ENCODE measurements at regions not wholly inside any gene's neighbourhood (a gene's known extent, or its start where the extent isn't known, plus 50 kb on each side); places are given as distances from the start of the nearest gene placed in this dataset.

DNA sequence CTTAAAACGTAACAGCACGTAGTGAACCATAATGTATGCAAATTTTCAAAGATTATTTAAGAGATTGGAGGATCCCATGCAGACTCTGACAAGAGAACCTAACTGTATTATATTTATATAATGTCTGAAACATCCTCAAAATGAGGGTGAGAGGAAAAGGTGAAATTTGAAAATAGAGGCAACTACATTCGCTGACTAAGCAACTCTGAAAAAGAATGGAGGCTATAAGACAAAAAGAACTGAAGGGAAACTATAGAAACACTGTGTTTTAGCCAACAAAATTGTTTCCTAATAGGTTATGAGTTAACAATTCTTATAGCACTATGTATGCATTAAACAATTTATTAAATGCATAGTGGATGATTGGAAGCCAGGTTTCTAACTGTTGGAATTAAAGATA lies 648.0 kb downstream of the UBE2NL start:
- Histone ChIP-seq H3K4me1 (replicated peaks in 1 of 4; ENCODE audit: control insufficient read depth in 3 of 4, insufficient read depth in 4 of 4, low read length in 3 of 4) (no peaks in the 10 kb centered on the region), H3K36me3 (ENCODE audit: control insufficient read depth in 2 of 4, insufficient read depth in 4 of 4, low read length in 3 of 4) (no peaks in the 10 kb centered on the region), H2AK5ac (ENCODE audit: low read depth, low read length) (no peak overlapping the region), H3K18ac (ENCODE audit: extremely low read depth, low read length) (no peak overlapping the region), H2BK15ac (ENCODE audit: low read length) (no peak overlapping the region), H2BK5ac (ENCODE audit: low read depth, low read length) (no peak overlapping the region), H3K14ac (ENCODE audit: insufficient read length) (no peak overlapping the region), H4K8ac (ENCODE audit: extremely low read depth, insufficient read depth, low read length) (no peak overlapping the region), H2BK120ac (replicated peaks; ENCODE audit: low read depth, low read length) (no peak overlapping the region), H4K20me1 (replicated peaks in 1 of 2; ENCODE audit: control insufficient read depth in 1 of 2, insufficient read depth in 2 of 2, low read length in 2 of 2) (no peaks in the 10 kb centered on the region), H3K9ac (replicated peaks in 1 of 4; ENCODE audit: extremely low read depth in 1 of 4, low read depth in 3 of 4, low read length in 3 of 4) (no peak overlapping the region), H3K4ac (replicated peaks; ENCODE audit: insufficient read length, low read depth, low read length) (no peak overlapping the region), H3K79me1 (ENCODE audit: low read depth, low read length) (no peaks in the 10 kb centered on the region), H2AFZ (ENCODE audit: low read length) (no peak overlapping the region), H3K23me2 (ENCODE audit: low read depth, low read length) (no peaks in the 10 kb centered on the region), H3K23ac (ENCODE audit: insufficient read length) (no peak overlapping the region), H3K56ac (replicated peaks; ENCODE audit: insufficient read length, low read depth, low read length) (no peak overlapping the region), H4K91ac (replicated peaks; ENCODE audit: insufficient read length, low read length) (no peak overlapping the region), H3K4me3 (ENCODE audit: extremely low read depth in 1 of 4, insufficient read depth in 2 of 4, low read depth in 3 of 4, low read length in 4 of 4) (no peak overlapping the region), H3K79me2 (ENCODE audit: control insufficient read depth in 1 of 2, insufficient read depth in 2 of 2, low read length in 2 of 2) (no peaks in the 10 kb centered on the region), H3K27me3 (replicated peaks in 1 of 4; ENCODE audit: control insufficient read depth in 3 of 4, extremely low read depth in 1 of 4, insufficient read depth in 3 of 4, low read length in 3 of 4) (no peaks in the 10 kb centered on the region), H3K27ac (ENCODE audit: low read depth, low read length) (no peak overlapping the region), H3K9me3 (ENCODE audit: insufficient read depth in 2 of 2, low read depth in 1 of 2, low read length in 1 of 2) (no peaks in the 10 kb centered on the region; a peak in 1 of 4 replicates), H4K5ac (ENCODE audit: insufficient read length, low read depth, low read length) (no peak overlapping the region), H2BK20ac (ENCODE audit: low read length) (no peak overlapping the region), H3K4me2 (ENCODE audit: insufficient read depth in 1 of 2, low read depth in 2 of 2, low read length in 2 of 2) (no peak overlapping the region), H2BK12ac (ENCODE audit: low read depth, low read length) (no peak overlapping the region)
- ChIA-PET POLR2A (ENCODE audit: partially characterized antibody) (no interaction called here), CTCF (ENCODE audit: partially characterized antibody) (no interaction called here)
- 100% methylated on average over 3 of the region's 3 CpGs; no CpG with 5 or more reads in 1 of the 2 experiments for WGBS, 2 experiments (ENCODE audit: extremely low coverage in 1 of 2, insufficient coverage in 1 of 2, insufficient read length in 1 of 2, insufficient replicate concordance in 2 of 2, low coverage in 1 of 2, low lambda C conversion rate in 2 of 2, missing lambda C conversion rate in 1 of 2)
- FAIRE-seq (no peak), DNase-seq (ENCODE audit: low read depth in 1 of 2, low spot score in 2 of 2) (no peak)
- TF ChIP-seq MAFK (IDR thresholded peaks at IDR 0.05; ENCODE audit: low read depth, low read length) = peak; percentile 56; the same call in 1 of the 2 replicates
- no peak for TF ChIP-seq KDM5A (IDR thresholded peaks at IDR 0.05; ENCODE audit: low read length)

Measured in H1 (cell line).